ENCODE measurements at regions not wholly inside any gene's neighbourhood (a gene's known extent, or its start where the extent isn't known, plus 50 kb on each side); places are given as distances from the start of the nearest gene placed in this dataset.
A peak's percentile ranks its signal among the peaks of the same experiment; 100 is the strongest.

DNA sequence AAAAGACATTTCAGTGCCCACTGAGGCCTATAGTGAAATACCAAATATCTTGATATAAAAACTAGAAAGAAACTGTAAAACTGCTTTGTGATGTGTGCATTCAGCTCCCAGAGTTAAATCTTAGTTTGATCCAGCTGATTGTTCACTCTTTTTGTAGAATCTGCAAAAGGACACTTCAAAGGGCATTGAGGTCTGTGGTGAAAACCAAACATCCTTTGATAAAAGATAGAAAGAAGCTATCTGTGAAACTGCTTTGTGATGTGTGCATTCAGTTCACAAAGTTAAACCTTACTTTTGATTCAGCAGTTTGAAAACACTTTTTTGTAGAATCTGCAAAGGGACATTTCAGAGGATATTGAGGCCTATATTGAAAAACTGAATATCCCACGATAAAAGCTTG, 290.7 kb upstream of the ALG10B start:
- ChIA-PET POLR2A (no interaction called here), CTCF (no interaction called here)
- no peak overlapping the region for H3K27ac ChIP-seq (ENCODE audit: low read depth in 2 of 2, low read length in 1 of 2)
- 0% methylated on average over 1 of the region's 1 CpG for WGBS (ENCODE audit: low lambda C conversion rate)
- no peaks in the 10 kb centered on the region for H3K9me2 ChIP-seq
- no peak overlapping the region for H3K4me3 ChIP-seq (ENCODE audit: low read depth in 2 of 2, low read length in 1 of 2)
- H3K36me3 ChIP-seq (replicated peaks in 1 of 2; ENCODE audit: control insufficient read depth in 1 of 2, insufficient read depth in 2 of 2, low read length in 1 of 2) = no peaks in the 10 kb centered on the region
- H3K4me2 ChIP-seq = no peak overlapping the region
- H3K79me2 ChIP-seq (ENCODE audit: insufficient read depth) = no peaks in the 10 kb centered on the region
- no peak overlapping the region for H3K9ac ChIP-seq
- TF ChIP-seq GABPA (IDR thresholded peaks at IDR 0.05; ENCODE audit: low read depth) (no peak), CHD2 (IDR thresholded peaks at IDR 0.05; ENCODE audit: low read length, partially characterized antibody) (no peak), RAD21 (IDR thresholded peaks at IDR 0.05; ENCODE audit: low read length) (no peak)
- no peak for DNase-seq
- H3K9me3 ChIP-seq = peaks cover 9% of the 10 kb centered on the region; the same call in 1 of the 2 replicates
- no peaks in the 10 kb centered on the region for H4K20me1 ChIP-seq (ENCODE audit: insufficient read depth)
- no peaks in the 10 kb centered on the region for H3K4me1 ChIP-seq (ENCODE audit: control insufficient read depth in 1 of 2, insufficient read depth in 2 of 2, low read depth in 1 of 2, low read length in 1 of 2)
- H3K27me3 ChIP-seq (ENCODE audit: insufficient read depth) = no peaks in the 10 kb centered on the region
- no peak overlapping the region for H2AFZ ChIP-seq (ENCODE audit: low read depth)
- no peaks in the 10 kb centered on the region for H3F3A ChIP-seq (replicated peaks; ENCODE audit: insufficient read depth)

DNA sequence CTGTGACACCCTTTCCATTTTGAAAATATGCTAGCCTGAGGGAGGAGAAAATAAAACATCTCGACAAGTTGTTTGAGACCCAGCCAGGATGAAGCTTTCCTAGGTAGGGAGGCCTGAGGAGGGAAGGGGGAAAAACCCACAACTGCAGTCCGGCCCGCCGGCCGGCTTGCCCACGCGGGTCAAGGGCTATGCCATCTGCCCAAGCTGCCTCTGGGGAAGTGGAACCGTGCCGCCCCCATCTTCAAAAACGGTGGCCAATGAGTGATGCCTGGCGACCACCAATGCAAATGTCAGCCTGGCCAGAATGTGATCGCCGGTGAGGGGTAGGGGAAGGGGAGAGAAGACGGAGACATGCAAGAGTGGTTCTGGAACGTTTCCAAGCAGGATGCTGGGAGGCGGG, 263.5 kb upstream of the ALG10B start:
- no peak overlapping the region for H3K9ac ChIP-seq
- H3K27ac ChIP-seq (ENCODE audit: low read depth in 2 of 2, low read length in 1 of 2) = no peak overlapping the region
- no peaks in the 10 kb centered on the region for H3K9me2 ChIP-seq
- H3K79me2 ChIP-seq (ENCODE audit: insufficient read depth) = no peaks in the 10 kb centered on the region
- H3K4me2 ChIP-seq = peak overlapping the region; percentile 78
- no peak overlapping the region for H2AFZ ChIP-seq (ENCODE audit: low read depth)
- 18% methylated on average over 16 of the region's 16 CpGs for WGBS (ENCODE audit: low lambda C conversion rate)
- no peak overlapping the region for H3K4me3 ChIP-seq (ENCODE audit: low read depth in 2 of 2, low read length in 1 of 2)
- H3K27me3 ChIP-seq (ENCODE audit: insufficient read depth) = peaks cover 4% of the 10 kb centered on the region; the same call in 1 of the 2 replicates
- no peak for DNase-seq
- no peaks in the 10 kb centered on the region for H3K9me3 ChIP-seq
- CTCF ChIA-PET = interaction anchor here (0.9 to 1.9 kb wide), 3 partner anchors 10 to 22 kb away, joined by 3 to 10 read pairs (median 3); no protein-coding TSS in a partner anchor
- no peaks in the 10 kb centered on the region for H4K20me1 ChIP-seq (ENCODE audit: insufficient read depth)
- TF ChIP-seq RFX5 (IDR thresholded peaks at IDR 0.05; ENCODE audit: low read length) = no peak
- TF ChIP-seq, protein P1, sequence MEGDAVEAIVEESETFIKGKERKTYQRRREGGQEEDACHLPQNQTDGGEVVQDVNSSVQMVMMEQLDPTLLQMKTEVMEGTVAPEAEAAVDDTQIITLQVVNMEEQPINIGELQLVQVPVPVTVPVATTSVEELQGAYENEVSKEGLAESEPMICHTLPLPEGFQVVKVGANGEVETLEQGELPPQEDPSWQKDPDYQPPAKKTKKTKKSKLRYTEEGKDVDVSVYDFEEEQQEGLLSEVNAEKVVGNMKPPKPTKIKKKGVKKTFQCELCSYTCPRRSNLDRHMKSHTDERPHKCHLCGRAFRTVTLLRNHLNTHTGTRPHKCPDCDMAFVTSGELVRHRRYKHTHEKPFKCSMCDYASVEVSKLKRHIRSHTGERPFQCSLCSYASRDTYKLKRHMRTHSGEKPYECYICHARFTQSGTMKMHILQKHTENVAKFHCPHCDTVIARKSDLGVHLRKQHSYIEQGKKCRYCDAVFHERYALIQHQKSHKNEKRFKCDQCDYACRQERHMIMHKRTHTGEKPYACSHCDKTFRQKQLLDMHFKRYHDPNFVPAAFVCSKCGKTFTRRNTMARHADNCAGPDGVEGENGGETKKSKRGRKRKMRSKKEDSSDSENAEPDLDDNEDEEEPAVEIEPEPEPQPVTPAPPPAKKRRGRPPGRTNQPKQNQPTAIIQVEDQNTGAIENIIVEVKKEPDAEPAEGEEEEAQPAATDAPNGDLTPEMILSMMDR (IDR thresholded peaks at IDR 0.05) = no peak
- no peak for TF ChIP-seq MEF2A (IDR thresholded peaks at IDR 0.05; ENCODE audit: borderline replicate concordance, low read depth)
- TF ChIP-seq GATA2 (CRISPR knock-in tag; IDR thresholded peaks at IDR 0.05) = no peak
- TF ChIP-seq, protein P2, sequence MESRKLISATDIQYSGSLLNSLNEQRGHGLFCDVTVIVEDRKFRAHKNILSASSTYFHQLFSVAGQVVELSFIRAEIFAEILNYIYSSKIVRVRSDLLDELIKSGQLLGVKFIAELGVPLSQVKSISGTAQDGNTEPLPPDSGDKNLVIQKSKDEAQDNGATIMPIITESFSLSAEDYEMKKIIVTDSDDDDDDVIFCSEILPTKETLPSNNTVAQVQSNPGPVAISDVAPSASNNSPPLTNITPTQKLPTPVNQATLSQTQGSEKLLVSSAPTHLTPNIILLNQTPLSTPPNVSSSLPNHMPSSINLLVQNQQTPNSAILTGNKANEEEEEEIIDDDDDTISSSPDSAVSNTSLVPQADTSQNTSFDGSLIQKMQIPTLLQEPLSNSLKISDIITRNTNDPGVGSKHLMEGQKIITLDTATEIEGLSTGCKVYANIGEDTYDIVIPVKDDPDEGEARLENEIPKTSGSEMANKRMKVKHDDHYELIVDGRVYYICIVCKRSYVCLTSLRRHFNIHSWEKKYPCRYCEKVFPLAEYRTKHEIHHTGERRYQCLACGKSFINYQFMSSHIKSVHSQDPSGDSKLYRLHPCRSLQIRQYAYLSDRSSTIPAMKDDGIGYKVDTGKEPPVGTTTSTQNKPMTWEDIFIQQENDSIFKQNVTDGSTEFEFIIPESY (IDR thresholded peaks at IDR 0.05; ENCODE audit: borderline replicate concordance, low read depth) = no peak
- TF ChIP-seq, protein P3, sequence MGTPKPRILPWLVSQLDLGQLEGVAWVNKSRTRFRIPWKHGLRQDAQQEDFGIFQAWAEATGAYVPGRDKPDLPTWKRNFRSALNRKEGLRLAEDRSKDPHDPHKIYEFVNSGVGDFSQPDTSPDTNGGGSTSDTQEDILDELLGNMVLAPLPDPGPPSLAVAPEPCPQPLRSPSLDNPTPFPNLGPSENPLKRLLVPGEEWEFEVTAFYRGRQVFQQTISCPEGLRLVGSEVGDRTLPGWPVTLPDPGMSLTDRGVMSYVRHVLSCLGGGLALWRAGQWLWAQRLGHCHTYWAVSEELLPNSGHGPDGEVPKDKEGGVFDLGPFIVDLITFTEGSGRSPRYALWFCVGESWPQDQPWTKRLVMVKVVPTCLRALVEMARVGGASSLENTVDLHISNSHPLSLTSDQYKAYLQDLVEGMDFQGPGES (IDR thresholded peaks at IDR 0.05; ENCODE audit: low read depth, low read length) = no peak
- TF ChIP-seq RAD21 (IDR thresholded peaks at IDR 0.05; ENCODE audit: low read length) = no peak
- no peak for TF ChIP-seq GABPA (IDR thresholded peaks at IDR 0.05; ENCODE audit: low read depth)
- no peak for TF ChIP-seq ELF1 (IDR thresholded peaks at IDR 0.05)
- TF ChIP-seq FOXM1 (IDR thresholded peaks at IDR 0.05; ENCODE audit: low read depth) = no peak
- TF ChIP-seq, protein P4, sequence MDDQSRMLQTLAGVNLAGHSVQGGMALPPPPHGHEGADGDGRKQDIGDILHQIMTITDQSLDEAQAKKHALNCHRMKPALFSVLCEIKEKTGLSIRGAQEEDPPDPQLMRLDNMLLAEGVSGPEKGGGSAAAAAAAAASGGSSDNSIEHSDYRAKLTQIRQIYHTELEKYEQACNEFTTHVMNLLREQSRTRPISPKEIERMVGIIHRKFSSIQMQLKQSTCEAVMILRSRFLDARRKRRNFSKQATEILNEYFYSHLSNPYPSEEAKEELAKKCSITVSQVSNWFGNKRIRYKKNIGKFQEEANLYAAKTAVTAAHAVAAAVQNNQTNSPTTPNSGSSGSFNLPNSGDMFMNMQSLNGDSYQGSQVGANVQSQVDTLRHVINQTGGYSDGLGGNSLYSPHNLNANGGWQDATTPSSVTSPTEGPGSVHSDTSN (IDR thresholded peaks at IDR 0.05) = no peak
- TF ChIP-seq TAF1 (IDR thresholded peaks at IDR 0.05; ENCODE audit: borderline replicate concordance, low read depth, low read length) = no peak
- H3K4me1 ChIP-seq (ENCODE audit: control insufficient read depth in 1 of 2, insufficient read depth in 2 of 2, low read depth in 1 of 2, low read length in 1 of 2) = peaks cover 0 to 6% of the 10 kb centered on the region in 2 experiments; a peak in 1 of 4 replicates
- peaks cover 4% of the 10 kb centered on the region for H3F3A ChIP-seq (replicated peaks; ENCODE audit: insufficient read depth)
- POLR2A ChIA-PET = no interaction called here
- H3K36me3 ChIP-seq (replicated peaks in 1 of 2; ENCODE audit: control insufficient read depth in 1 of 2, insufficient read depth in 2 of 2, low read length in 1 of 2) = no peaks in the 10 kb centered on the region

All from SK-N-SH (cell line).